T-helper 2 cell (primary cell): ENCODE measurements at regions not wholly inside any gene's neighbourhood (a gene's known extent, or its start where the extent isn't known, plus 50 kb on each side); places are given as distances from the start of the nearest gene placed in this dataset.
"Not testable (repeated sequence)": the region's sequence is repeated elsewhere in the genome, so short reads cannot be mapped to it uniquely, and the experiment has no call there.

Experiments
- DNase-seq, 5 experiments: peaks; one replicate each; pipeline versions ENCODE4 v3.0.0 to v3.0.0-alpha.2; 2012 to 2022

DNA sequence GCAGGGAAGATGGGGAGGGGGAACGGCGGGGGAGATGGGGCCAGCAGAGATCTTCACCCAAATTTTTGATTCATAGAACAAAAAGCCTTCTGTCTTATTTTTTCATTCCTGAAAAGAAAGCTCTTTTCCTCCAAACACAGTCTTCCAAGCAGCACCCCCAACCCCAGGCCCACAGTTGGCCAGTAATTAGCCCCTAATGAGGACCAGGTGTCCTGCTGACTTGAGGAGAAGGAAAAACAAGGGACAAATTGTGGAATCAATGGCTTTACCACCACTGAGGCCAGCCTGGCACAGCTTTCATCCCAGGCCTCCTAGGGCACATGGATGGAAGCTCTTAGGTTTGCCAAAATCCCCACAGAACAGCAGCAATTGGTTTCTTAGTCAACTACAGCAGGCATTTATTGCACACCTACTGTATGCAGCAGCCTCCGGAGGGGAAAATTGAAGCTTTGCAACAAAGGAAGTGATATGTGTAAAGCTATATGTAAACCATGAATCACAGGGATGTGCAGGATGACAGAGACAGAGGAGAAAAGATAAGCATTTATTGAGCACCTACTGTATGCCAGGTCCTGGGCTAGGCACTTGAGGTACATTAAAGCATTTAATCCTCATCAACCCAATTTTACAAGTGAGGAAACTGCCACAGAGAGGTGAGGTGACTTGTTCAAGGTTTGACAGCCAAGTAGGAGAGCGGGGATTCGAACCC lies 199.5 kb downstream of the TBC1D2B start:
- DNase-seq: no peak

GRCh38 chr15:77876107-77876820 lies 201.2 kb downstream of the TBC1D2B start:
- not testable (repeated sequence) for DNase-seq

DNA sequence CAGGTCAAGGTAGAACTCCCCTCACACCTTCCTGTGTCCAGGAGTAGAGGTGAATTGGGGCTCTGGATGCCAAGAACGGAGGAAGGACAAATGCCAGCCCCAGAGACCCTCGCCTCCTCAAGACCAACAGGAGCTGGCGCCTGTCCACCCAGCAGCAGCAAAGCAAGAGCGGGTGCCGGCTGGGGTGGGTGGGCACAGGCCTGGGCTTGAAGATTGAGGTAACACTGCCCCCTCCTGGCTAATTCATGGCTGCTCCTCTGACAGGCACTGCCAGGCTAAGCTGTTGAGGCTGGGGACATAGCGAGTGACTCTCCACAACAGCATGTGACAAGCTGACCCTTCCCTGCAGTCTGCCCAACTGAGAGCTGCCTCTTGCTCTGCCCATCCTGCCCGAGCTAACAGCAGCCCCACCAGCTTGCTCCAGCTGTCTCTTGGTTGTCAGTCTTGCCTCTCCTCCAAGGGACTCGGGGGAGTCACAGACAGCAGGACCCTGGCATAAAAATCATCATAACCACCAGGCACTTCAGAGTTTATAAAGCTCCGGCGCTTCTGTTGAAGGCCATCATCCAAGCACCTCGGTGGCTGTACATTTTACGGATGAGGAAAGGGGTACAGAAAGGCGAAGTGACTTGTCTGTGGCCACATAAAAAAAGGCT lies 202.3 kb downstream of the TBC1D2B start:
- peak in 2 of 5 experiments; percentile 12 to 32 for DNase-seq

- no peak for DNase-seq
These were observed 203.4 kb downstream of the TBC1D2B start for GRCh38 chr15:77874063-77874462.

DNA sequence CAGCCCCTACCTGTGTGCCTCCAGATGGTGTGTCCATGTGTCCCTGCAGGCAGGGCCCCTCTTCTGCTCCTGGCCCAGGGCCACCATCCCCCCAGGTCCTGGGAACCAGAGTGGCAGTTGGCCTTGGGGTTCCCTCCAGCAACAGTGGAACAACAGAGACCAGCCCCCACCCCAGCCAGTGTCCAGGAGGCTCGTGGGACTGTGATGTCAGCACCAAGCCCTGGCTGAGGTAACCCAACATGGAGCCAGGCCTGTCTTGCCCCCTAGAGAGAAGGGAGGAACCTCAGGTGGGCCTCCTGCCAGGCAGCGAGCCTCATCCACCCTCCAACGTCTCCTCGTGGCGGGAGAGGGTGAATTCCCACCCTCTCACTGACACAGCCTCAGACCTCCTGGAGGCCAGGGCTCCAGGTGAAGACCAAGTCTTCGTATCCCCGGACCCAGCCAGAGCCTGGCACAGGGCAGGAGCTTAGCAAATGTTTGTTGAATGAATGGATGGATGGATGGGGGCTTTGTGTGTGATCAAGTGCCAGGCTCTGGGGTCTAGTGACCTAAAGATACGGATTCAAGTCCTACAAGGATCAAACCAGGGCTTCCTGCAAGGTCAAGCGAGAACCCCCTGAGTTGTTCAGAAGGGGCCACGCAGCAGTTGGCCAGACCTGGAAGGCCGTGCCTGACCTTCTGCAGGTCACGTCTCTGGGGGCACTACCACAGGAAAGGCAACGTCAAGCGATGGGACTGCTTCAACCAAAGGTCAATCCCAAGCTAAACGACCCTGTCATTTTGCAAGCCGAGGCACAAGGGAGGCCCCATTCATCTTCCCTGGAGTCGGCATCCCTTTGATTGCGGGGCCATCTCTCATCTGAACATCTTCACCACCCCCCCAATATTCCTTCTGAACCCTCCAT lies 204.7 kb downstream of the TBC1D2B start:
- not testable (repeated sequence) for DNase-seq

DNA sequence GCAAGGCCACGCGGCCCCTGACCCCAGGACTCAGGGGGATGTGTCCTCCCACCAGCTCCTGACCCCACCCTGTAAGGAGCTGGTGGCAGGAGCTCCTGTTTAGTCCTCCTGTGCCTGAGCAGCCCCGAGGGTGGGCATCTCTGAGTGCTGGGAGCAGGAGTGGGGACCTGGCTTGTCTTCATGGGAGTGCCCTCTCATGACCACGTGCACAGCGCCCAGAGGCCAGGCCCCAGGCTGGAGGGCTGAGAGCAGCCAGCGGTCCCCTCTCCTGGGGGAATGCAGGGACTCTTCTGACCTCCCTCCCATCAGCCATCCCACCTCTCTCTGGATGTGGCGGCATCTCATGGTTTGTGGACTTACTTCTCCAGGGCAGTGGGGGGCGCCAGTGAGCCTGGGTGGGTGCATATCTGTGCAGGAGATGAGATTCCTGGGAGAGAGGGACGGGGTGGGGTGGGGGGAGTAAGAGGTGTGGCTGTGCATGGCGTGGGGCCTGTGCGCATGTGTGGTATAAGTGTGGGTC lies 205.6 kb downstream of the TBC1D2B start:
- no peak for DNase-seq

DNA sequence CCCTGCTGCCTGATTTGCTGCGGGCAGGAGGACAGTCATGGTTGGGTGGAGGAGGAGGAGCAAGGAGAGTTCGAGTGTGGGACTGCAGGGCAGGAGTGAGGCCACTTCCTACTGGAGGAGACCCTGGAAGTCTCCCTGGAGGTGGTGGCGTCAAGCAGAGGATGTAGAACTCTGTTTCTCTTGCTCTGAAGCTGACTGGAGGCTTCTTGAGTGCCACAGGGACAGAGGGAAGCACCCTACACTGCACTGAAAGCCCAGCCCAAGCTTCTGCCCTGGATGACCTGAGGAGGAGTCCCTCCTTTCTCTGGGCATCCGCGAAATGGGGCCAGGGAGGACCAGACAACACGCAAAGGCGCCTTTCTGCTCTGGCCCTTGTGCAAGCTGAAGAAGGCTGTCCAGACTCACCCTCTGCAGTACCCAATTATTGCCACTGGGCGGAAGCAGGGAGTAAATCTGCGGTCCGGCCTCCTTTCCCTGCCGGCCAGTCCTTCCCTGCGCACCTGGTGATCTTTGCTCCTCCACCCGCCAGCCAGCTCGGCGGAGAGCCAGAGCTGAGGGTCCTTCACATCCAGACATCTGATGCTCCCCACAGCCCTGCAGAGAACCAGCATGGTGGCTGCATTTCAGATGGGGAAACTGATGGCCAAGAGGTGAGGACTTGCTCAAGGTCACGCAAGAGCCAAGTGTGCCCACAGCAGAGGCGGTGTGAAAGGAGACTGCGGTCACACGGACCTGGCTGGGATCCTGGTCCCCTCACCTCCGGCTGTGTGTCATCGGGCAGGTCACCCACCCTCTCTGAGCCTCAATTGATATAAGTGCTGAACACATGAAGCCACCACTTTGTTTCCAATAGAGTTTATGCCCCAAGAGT lies 207.1 kb downstream of the TBC1D2B start:
- peak in 1 of 5 experiments; percentile 13 for DNase-seq

- no peak for DNase-seq
These were observed 208.3 kb downstream of the TBC1D2B start for GRCh38 chr15:77869021-77869895.

DNA sequence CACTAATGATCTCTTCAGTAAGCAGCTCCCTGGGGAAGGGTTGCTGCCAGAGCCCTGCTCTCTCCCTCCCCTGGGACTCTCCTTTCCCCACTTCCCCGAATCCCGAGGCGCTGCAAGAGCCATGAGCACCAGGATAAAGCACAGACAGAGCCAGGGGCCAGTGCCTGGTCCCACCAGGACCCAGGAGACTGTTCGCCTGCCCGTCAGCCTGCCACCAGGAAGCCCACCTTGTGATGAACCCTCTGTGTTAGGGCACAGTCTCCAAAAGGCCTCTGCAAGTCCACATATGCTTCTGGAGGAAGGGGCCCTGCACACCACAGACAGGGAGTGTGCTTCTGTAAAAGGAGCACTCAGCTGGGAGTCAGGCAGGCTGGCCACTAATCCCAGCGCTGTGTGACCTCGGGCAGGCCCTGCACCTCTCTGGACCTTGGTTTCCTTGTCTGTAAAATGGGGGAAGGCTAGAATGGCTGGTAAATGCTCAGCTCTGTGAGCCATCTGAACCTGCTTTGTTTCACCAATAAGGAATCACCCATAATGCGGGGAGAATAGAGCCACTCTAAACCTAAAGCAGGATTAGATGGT lies 209.4 kb downstream of the TBC1D2B start:
- DNase-seq: not testable (repeated sequence)

- DNase-seq: no peak
These were observed 210.1 kb downstream of the TBC1D2B start for GRCh38 chr15:77867266-77868047.

- DNase-seq: no peak
These were observed 210.8 kb downstream of the TBC1D2B start for GRCh38 chr15:77866596-77867125.

DNA sequence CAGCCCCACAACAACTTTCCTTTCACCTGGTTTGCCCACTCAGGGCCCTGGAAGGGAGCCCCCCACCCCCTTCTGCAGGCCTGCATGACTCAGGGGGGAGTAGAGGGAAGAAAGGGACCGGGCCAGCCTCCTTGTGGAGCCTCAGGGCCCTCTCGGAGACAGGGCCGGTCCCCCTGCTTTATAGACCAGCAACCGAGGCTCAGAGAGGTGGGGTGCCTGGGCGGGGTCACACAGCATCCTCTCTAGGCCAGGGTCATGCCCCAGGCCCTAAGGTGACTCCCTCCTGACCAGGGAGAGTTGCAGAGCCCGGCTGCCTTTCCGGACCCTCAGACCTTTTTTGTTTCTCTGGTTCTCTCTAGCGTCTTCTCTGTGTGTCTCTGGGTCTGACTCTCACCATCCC lies 211.3 kb downstream of the TBC1D2B start:
- no peak for DNase-seq

DNA sequence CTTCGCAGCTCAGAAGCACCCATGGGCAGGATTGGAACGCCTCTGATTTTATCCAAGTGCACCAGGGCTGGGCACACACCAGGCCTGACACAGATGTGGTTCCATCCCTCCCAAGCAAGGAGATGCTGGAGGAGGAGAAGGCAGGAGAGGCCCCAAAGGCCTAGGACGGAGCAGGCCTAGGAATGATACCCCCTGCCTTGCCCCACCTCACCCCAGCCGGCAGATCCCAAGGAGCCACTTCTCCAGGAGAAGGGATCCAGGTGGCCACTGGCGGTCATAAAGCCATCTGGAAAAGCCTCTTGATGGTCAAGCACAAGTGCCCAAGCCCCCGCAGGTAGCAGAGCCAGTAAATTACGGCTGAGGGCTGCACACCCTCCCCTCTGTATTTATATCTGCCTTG lies 211.8 kb downstream of the TBC1D2B start:
- DNase-seq: no peak

- no peak for DNase-seq
These were observed 212.4 kb downstream of the TBC1D2B start for GRCh38 chr15:77865106-77865610.

DNA sequence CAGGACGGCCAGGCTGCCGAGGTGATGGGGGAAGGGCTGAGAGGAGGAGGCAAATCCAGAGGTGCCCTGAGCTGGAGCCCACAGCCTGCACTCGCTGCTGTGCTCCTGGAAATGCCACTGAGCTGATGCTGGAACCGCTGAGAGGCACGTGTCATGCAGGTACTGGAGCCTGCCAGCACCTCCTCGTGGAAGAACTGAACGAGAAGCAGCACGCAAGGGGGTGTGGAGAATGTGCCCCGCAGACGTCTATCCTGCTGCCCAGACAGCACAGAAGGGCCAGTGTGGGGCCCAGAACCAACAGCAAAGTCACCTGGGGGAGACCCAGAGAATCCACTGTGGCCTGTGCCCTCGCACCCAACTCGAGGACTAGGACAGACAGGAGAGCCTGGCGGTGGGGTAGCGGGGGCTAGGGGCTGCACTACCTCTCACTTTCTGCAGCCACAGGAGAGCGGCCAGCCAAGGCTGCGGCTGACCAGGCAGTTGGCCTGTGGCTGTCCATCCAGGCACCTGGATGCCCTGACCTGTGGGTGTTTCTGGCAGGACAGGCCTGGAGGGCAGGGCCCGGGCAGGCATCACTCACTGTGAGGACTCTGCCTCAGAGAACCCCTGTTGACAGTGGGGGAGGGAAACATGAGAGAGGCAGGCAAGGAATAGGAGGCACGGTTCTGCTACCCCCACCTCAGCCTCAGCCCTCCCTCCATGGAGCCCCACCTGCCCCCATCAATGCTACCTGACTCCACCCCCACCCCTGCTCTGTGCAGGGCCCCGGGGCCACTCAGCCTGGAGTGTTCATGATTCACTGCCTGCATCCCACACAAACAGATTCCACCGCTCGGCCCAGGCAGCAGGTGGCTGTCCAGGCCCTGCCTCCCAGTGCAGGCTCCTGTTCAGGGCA lies 213.1 kb downstream of the TBC1D2B start:
- no peak for DNase-seq

DNA sequence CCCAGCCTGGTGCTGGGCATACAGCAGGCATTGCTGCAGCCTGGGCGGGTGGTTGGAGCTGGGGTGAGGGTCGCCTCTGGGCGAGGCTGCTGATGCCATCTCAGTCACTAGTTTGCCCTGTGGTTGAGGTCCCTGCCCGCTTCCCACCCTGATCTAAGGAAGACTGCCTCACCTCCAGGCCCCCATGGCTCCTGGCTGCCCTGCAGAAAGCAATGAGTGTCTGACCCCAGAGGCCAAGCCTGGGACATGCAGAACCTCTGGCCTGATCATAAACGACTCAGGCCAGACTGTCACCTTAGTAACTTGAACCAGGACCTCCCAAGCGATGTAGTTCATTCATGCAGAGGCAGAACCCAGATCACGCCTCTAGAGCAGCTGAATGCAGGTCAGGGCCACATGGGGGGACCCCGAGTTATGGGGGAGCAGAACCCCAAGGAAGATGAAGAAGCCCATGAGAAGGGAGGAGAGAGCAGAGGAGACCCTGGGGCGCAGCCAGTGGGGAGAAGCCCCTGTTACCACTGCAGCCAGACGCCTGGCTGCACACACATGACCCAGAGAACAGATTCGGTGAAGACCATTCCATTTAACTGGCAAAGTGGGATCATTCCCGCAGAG lies 213.9 kb downstream of the TBC1D2B start:
- DNase-seq: no peak

DNA sequence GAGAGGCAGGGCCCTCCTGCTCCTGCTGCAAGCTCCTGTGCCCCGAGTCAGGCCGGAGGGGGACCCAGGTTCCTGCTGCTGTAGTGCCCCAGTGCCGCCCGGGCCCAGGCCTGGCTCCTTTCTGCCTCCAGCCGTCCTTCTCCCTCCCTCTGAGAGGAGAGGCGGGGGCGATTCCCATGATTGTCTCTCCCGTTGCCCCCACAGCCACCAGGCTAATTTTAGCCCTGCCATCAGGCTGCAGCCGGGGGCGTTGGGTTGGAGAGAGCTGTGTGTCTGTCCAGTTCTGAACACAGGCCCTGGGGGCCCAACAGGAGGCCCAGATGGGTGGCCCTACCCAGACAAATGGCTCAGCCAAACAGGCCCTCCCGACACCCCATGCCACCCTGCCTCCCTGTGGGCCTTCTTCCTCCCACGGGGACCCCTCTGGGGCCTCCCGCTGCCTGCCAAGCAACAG lies 214.8 kb downstream of the TBC1D2B start:
- no peak for DNase-seq
